Activated CD8-positive, alpha-beta T cell treated with anti-CD3 and anti-CD28 coated beads for 36 hours (primary cell): ENCODE measurements at regions not wholly inside any gene's neighbourhood (a gene's known extent, or its start where the extent isn't known, plus 50 kb on each side); places are given as distances from the start of the nearest gene placed in this dataset.

Experiments
- ATAC-seq: fragments of 200-7000 bp; cut with Tn5 transposase; one replicate; pipeline ENCODE4 v1.10.0; 2021; ENCODE audit warnings: mild to moderate bottlenecking, moderate library complexity
- CTCF ChIA-PET: fragments of 350-600 bp; sonication (Branson Sonifier 250); formaldehyde crosslinking; loops from one replicate; lab custom pipeline; 2021; ENCODE audit warnings: antibody characterized with exemption; lab: Charles Lee
- POLR2A ChIA-PET: fragments of 350-600 bp; sonication (Branson Sonifier 250); formaldehyde crosslinking; loops from one replicate; lab custom pipeline; 2021; ENCODE audit warnings: antibody characterized with exemption; lab: Charles Lee
- DNase-seq: peaks from one replicate; pipeline ENCODE4 v3.0.0-alpha.2; 2020
- H3K27ac Mint-ChIP-seq: one replicate; pipeline ENCODE4 v1.8.0; 2021; ENCODE audit warnings: mild to moderate bottlenecking, mixed read lengths
- H3K27me3 Mint-ChIP-seq: one replicate; pipeline ENCODE4 v1.8.0; 2021; ENCODE audit warnings: mixed read lengths
- H3K36me3 Mint-ChIP-seq: one replicate; pipeline ENCODE4 v1.8.0; 2021; ENCODE audit warnings: low read depth, mixed read lengths
- H3K4me1 Mint-ChIP-seq: one replicate; pipeline ENCODE4 v1.8.0; 2021; ENCODE audit warnings: low read depth, mixed read lengths
- H3K4me3 Mint-ChIP-seq: one replicate; pipeline ENCODE4 v1.8.0; 2021; ENCODE audit warnings: mild to moderate bottlenecking, moderate library complexity, mixed read lengths
- H3K9me3 Mint-ChIP-seq: one replicate; pipeline ENCODE4 v1.8.0; 2021; ENCODE audit warnings: mixed read lengths
- intact Hi-C: fragments of 100-400 bp; cut with micrococcal nuclease; formaldehyde crosslinking; loops from one replicate; pipeline ENCODE4 v1.10.0; 2022
- TF ChIP-seq, protein P1 (sequence below): fragments of 200-600 bp; IDR thresholded peaks from one replicate; pipeline ENCODE4 v1.8.0; 2022; ENCODE audit warnings: antibody characterized with exemption, mild to moderate bottlenecking

DNA sequence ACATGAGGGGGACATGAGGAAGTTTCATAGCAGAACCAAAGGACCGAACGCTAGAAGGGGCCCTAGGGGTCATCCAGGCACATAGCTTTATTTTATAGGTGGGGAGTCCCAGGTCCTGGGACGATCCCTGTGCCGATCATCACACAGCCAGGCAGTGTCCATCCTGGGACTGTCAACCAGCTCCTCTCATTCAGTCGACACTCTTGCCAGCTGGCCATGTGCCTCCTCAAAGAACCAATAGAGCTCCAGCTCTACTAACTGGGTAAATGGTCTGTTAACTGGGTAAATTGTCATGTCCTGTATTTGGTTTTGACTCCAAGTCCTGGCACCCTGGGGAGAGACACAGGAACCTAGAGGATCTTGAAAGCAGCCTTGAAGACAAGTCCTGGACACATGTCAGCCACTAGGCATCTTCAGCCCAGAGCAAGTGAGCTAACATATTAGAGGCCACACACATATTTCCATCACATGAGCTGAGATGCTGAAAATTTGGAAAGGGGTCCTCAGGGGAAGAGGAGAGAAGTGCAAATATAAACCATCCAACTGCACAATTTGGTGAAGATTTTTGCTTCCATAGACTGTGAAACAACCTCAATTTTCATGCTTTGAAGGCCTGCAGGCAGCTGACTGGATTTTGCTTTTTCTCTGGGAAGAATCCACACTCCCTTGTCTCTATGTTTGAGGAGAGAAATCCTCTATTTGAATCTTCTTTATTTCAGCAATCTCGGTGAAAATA, 361.1 kb upstream of the SLC14A2 start:
- Mint-ChIP-seq H3K27me3 (peaks cover 3% of the 10 kb centered on the region), H3K36me3 (no peaks in the 10 kb centered on the region), H3K9me3 (no peaks in the 10 kb centered on the region), H3K27ac (no peak overlapping the region), H3K4me1 (no peaks in the 10 kb centered on the region), H3K4me3 (no peak overlapping the region)
- POLR2A ChIA-PET, result no interaction called here
- TF ChIP-seq, protein P1, sequence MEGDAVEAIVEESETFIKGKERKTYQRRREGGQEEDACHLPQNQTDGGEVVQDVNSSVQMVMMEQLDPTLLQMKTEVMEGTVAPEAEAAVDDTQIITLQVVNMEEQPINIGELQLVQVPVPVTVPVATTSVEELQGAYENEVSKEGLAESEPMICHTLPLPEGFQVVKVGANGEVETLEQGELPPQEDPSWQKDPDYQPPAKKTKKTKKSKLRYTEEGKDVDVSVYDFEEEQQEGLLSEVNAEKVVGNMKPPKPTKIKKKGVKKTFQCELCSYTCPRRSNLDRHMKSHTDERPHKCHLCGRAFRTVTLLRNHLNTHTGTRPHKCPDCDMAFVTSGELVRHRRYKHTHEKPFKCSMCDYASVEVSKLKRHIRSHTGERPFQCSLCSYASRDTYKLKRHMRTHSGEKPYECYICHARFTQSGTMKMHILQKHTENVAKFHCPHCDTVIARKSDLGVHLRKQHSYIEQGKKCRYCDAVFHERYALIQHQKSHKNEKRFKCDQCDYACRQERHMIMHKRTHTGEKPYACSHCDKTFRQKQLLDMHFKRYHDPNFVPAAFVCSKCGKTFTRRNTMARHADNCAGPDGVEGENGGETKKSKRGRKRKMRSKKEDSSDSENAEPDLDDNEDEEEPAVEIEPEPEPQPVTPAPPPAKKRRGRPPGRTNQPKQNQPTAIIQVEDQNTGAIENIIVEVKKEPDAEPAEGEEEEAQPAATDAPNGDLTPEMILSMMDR, result no peak
- ATAC-seq, result no peak
- CTCF ChIA-PET, result no interaction called here
- intact Hi-C loops, result no loop called here
- no peak for DNase-seq

DNA sequence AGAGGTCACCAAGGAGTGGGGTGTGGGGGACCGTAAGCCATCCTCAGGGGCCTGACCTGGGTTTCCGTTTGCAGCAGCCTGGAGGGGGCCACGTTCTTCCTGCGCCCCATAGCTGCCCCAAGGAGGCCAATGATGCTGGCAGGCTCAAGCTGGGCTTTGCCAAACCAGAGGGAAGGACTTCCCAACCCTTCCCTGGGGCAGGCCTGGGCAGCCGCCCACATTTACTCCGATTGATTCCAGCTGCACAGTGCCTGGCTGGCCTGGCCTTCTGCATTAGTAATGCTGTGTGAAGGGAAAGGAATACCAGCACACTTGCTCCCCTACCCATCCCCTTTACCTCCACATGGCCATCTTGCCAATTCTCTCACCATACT, 360.6 kb upstream of the SLC14A2 start:
- H3K27ac Mint-ChIP-seq, result no peak overlapping the region
- ATAC-seq (no peak), DNase-seq (no peak)
- H3K36me3 Mint-ChIP-seq, result no peaks in the 10 kb centered on the region
- H3K4me1 Mint-ChIP-seq, result no peaks in the 10 kb centered on the region
- H3K27me3 Mint-ChIP-seq, result peaks cover 3% of the 10 kb centered on the region
- no peak overlapping the region for H3K4me3 Mint-ChIP-seq
- ChIA-PET CTCF (no interaction called here), POLR2A (no interaction called here)
- TF ChIP-seq, protein P1, result no peak
- intact Hi-C loops, result no loop called here
- H3K9me3 Mint-ChIP-seq, result no peaks in the 10 kb centered on the region

DNA sequence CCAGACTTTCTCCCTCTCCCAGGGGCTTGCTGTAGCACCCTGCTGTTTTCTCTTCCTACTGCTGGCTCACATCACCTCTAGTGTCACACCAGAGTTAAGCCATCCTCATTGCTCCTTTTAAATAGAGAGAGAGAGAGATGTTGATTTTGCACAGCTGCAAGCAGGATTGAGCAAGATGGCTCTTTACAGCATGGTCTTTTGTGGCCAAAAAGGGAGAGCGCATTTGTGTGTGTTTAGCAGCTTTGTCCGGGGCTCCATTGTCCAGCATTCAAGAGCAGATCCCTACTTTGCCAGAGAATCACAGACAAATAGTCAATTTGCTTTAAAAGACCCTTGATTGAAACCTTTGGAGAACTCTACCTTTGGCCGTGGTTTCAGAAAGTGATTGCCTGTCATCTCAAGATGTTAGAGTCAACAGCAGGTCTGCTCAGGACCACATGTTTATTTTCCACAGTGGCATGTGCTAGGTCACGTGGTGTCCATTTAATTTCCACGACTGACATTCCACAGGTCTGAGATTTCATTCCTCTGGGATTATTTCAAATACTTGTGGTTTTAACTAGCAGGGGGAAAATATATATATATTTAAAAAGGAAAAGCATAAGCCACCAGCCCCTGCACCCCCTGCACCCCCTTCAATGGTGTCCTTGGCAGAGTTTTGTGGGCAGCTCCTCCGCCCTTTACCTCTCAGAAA, 359.9 kb upstream of the SLC14A2 start:
- CTCF ChIA-PET, result no interaction called here
- H3K36me3 Mint-ChIP-seq, result no peaks in the 10 kb centered on the region
- TF ChIP-seq, protein P1, result no peak

DNA sequence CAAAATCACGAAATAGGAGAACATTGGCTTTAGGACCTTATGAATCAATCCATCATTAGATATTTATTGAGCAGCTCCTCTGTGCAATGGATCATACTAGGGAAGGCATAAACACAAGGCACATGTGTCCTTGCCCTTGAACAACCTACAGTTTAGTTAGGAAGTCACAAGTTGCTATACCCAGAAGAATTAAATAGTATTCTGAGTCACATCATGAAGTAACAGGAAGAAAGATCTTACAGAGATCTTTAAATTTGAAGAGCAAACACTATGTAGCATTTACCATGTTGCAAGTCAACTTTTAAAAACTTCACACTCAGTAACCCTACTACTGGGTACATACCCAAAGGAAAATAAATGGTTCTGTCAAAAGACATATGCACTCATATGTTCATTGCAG, 355.2 kb upstream of the SLC14A2 start:
- ChIA-PET POLR2A (no interaction called here), CTCF (no interaction called here)
- ATAC-seq (no peak), DNase-seq (no peak)
- no peaks in the 10 kb centered on the region for H3K36me3 Mint-ChIP-seq
- intact Hi-C loops, result no loop called here
- TF ChIP-seq, protein P1, result no peak
- H3K27ac Mint-ChIP-seq, result no peak overlapping the region
- H3K27me3 Mint-ChIP-seq, result peaks cover 2% of the 10 kb centered on the region
- H3K4me3 Mint-ChIP-seq, result no peak overlapping the region
- no peaks in the 10 kb centered on the region for H3K4me1 Mint-ChIP-seq
- no peaks in the 10 kb centered on the region for H3K9me3 Mint-ChIP-seq

More for the DNA sequence above, 359.9 kb upstream of the SLC14A2 start:
- Mint-ChIP-seq H3K27me3 (peaks cover 3% of the 10 kb centered on the region), H3K9me3 (no peaks in the 10 kb centered on the region), H3K27ac (no peak overlapping the region), H3K4me1 (no peaks in the 10 kb centered on the region), H3K4me3 (no peak overlapping the region)
- POLR2A ChIA-PET, result no interaction called here
- DNase-seq (no peak), ATAC-seq (no peak)
- intact Hi-C loops, result no loop called here

DNA sequence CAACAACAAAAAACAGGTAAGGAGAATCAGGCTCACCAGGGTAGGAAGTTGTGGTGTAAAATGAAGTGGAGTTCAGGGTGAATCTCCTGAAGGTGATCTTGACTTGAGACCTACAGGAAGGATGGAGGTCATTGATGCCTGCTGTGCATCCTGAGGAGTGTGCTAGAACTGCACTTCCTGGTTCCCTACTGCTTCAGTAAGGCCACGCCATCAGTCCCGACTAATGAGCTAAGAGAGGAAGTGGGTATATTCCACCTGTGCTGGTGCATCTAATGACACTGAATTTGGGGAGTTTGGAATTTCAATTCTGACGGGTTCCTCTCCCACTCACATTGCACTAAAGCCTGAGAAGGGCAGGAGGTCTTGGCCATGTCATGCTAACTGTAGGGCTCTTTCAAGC, 349.3 kb upstream of the SLC14A2 start:
- CTCF ChIA-PET, result no interaction called here
- ATAC-seq (no peak), DNase-seq (no peak)
- intact Hi-C loops, result no loop called here
- no peak overlapping the region for H3K4me3 Mint-ChIP-seq
- H3K36me3 Mint-ChIP-seq, result no peaks in the 10 kb centered on the region
- H3K4me1 Mint-ChIP-seq, result no peaks in the 10 kb centered on the region
- TF ChIP-seq, protein P1, result no peak
- H3K27me3 Mint-ChIP-seq, result peaks cover 4% of the 10 kb centered on the region
- H3K9me3 Mint-ChIP-seq, result no peaks in the 10 kb centered on the region
- no peak overlapping the region for H3K27ac Mint-ChIP-seq
- POLR2A ChIA-PET, result no interaction called here
